ENCODE measurements at regions not wholly inside any gene's neighbourhood (a gene's known extent, or its start where the extent isn't known, plus 50 kb on each side); places are given as distances from the start of the nearest gene placed in this dataset.

GRCh38 chr13:25032160-25032559 lies 63.8 kb upstream of the PABPC3 start:
- no peaks in the 10 kb centered on the region for H3K36me3 ChIP-seq (replicated peaks in 1 of 2; ENCODE audit: control insufficient read depth in 1 of 2, insufficient read depth in 2 of 2, low read length in 2 of 2)
- H4K20me1 ChIP-seq (ENCODE audit: insufficient read depth, low read length) = no peaks in the 10 kb centered on the region
- H3K79me2 ChIP-seq (ENCODE audit: insufficient read depth, low read length) = no peaks in the 10 kb centered on the region
- in situ Hi-C loops (cut with HindIII; ENCODE audit: extremely low pct_ligation_motif_present, low pct_unique_long_range_greater_than_20kb) = loop anchor here (5.0 kb wide), 1 partner anchor 35 kb away; no protein-coding TSS in a partner anchor
- POLR2A ChIA-PET = no interaction called here
- H3K4me1 ChIP-seq (ENCODE audit: insufficient read depth, low read length) = no peaks in the 10 kb centered on the region
- BruUV-seq (replicated peaks) = no TSS peak
- 40% methylated on average over 9 of the region's 9 CpGs for WGBS (ENCODE audit: low lambda C conversion rate)
- H2AFZ ChIP-seq (ENCODE audit: low read length) = no peak overlapping the region
- ATAC-seq = no peak
- CTCF ChIA-PET (ENCODE audit: low intra/inter-chr PET ratio, low total read pairs) = no interaction called here
- DNase-seq (ENCODE audit: low spot score) = no peak
- FAIRE-seq = no peak
- H3K4me2 ChIP-seq (ENCODE audit: low read depth, low read length) = no peak overlapping the region
- H3K4me3 ChIP-seq (replicated peaks in 1 of 3; ENCODE audit: insufficient read depth in 1 of 3, low read depth in 2 of 3, low read length in 3 of 3) = no peak overlapping the region
- intact Hi-C loops (cut with micrococcal nuclease; ENCODE audit: unreplicated experiment) = no loop called here
- no peak for TF ChIP-seq SIX4 (CRISPR knock-in tag; IDR thresholded peaks at IDR 0.05)
- TF ChIP-seq ZNF468 (CRISPR knock-in tag; IDR thresholded peaks at IDR 0.05) = no peak
- TF ChIP-seq ZUFSP (CRISPR knock-in tag; IDR thresholded peaks at IDR 0.05; ENCODE audit: borderline replicate concordance) = no peak
- no peak for TF ChIP-seq ARNTL (CRISPR knock-in tag; IDR thresholded peaks at IDR 0.05)
- no peak for TF ChIP-seq GLMP (CRISPR knock-in tag; IDR thresholded peaks at IDR 0.05; ENCODE audit: borderline replicate concordance)
- TF ChIP-seq DZIP1 (CRISPR knock-in tag; IDR thresholded peaks at IDR 0.05) = no peak
- no peak for TF ChIP-seq NFIC (IDR thresholded peaks at IDR 0.05; ENCODE audit: low read length)
- no peak for TF ChIP-seq ZNF772 (CRISPR knock-in tag; IDR thresholded peaks at IDR 0.05)
- no peak for TF ChIP-seq CSRNP1 (CRISPR knock-in tag; IDR thresholded peaks at IDR 0.05)
- TF ChIP-seq NFRKB (IDR thresholded peaks at IDR 0.05) = no peak
- no peak for TF ChIP-seq ZNF24 (IDR thresholded peaks at IDR 0.05)
- TF ChIP-seq GABPA (IDR thresholded peaks at IDR 0.05; ENCODE audit: low read depth, low read length) = no peak
- TF ChIP-seq GABPA (CRISPR knock-in tag; IDR thresholded peaks at IDR 0.05; ENCODE audit: low read depth) = no peak
- H3K27me3 ChIP-seq (ENCODE audit: control insufficient read depth in 1 of 2, insufficient read depth in 2 of 2, low read length in 2 of 2) = peaks cover 0 to 4% of the 10 kb centered on the region in 2 experiments; a peak in 1 of 5 replicates
- H3K27ac ChIP-seq (ENCODE audit: extremely low read length, insufficient read depth, low read length) = no peak overlapping the region
- no peak overlapping the region for H3K9ac ChIP-seq (ENCODE audit: insufficient read depth, low read depth, low read length)
- H3K9me3 ChIP-seq (ENCODE audit: low read length) = no peaks in the 10 kb centered on the region
